HG03064 (cell line): ENCODE measurements at regions not wholly inside any gene's neighbourhood (a gene's known extent, or its start where the extent isn't known, plus 50 kb on each side); places are given as distances from the start of the nearest gene placed in this dataset.

Experiments
- ATAC-seq: cut with Tn5 transposase; IDR thresholded peaks from one replicate; pipeline ENCODE4 v1.9.1; 2021; ENCODE audit warnings: low read depth; ENCODE audit not compliant: unreplicated experiment

DNA sequence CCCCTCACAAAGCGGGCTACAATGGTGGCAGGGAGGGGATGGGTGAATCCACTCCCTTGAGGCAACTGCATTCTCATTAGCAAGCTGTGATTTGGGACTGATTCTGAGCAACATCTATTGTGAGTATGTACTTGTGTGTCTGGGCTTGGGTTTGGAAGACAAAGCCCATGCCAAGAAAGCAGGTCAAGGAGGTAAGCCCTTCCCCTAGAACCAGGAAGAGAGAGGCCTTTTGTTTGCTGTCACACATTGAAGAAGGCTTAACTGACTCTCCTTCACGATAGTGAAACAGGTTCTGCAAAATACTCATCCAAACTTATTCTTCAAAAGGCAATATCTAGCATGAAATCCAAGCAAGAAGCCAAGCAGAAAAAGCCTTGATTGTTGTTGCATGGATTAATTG is 403.1 kb upstream of the ID4 start:
- no peak for ATAC-seq

DNA sequence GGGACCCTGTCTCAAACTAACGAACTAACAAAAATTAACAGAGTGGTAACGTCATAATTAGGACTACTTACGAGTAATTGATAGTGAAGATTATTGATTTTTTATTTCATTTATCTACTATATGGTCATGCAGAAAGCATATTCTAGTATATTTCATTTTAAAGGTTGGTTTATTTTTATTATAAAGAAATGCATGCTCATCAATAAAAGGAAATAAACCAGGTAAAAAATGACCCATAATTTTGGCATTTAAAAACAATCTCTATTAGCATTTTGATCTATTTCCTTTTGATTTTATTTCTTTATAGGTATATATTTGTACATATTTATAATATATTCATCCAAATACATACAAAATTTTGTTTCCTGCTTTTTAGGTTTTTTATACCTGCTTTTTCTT is 401.4 kb upstream of the ID4 start:
- no peak for ATAC-seq

DNA sequence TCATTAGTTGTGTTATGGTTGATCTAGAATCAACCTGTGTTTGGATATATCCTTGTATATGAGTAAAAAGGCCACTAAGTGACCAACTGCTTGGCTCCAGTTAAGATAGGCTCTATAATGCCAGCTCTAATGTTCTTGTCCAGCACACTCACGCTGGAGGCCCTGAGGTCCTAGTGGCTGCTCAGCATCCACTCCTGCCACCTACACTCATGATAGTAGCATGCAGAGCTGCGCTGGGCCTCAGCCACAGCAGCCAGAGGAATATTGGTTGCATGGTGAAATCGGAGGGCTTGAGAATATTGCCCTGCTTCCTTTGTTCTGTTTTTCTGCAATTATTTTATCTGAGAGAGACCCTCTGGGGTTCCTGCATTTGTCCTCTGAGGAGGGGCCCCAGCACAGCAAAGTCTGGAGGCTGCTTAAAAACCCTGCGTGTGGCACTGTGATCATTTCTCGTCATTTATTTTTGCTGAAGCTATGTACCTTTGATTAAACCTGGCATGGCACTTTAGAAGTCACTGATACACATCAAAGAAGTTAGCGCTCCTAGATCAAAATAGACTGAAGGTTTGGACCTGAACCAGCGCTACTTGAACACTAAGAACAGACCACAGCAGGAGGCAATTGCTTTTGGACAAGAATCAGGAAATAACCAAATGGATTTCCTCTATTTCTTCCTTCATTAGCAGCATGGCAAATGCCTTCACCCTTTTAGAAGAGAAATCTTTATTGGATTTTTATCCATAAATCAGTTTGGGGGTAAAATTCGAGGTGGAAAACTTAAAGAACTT is 398.4 kb upstream of the ID4 start:
- no peak for ATAC-seq

DNA sequence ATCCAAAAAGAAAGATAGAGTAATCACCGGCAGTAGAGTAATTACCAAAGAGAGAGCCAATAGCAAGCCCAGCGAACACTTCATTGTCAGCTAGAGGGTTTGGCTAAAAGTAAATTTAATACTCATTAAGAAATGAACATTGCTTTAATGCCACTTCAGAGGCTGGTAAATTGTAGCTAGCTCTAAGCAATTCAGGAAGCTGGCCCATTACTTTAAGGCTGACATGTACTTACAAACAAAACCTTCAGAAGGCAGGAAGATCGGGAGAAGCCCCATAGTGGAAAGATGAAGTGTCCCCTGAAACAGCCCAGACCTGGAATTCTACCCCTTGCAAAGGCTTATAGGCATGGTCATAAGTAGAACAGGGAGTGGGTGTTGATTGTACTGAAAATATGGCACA is 396.6 kb upstream of the ID4 start:
- no peak for ATAC-seq

DNA sequence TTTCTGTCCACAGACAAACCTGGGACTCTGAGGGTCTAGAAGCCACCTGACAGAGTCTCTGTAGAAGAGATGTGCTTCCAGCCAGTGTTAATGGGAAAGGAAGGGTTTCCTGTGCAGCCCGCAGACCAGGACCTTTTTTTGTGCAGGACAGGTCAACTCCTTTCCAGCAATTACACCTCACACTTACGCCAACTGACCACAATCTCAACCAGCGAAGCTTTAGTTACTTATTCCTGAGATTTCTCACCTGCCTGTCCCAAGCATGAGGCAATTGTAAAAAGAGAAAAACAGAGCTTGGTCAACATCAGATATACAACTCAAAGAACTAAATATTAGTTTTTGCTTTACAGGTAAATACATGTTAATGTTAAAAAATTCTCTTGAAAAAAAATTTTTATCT is 393.8 kb upstream of the ID4 start:
- ATAC-seq = no peak

DNA sequence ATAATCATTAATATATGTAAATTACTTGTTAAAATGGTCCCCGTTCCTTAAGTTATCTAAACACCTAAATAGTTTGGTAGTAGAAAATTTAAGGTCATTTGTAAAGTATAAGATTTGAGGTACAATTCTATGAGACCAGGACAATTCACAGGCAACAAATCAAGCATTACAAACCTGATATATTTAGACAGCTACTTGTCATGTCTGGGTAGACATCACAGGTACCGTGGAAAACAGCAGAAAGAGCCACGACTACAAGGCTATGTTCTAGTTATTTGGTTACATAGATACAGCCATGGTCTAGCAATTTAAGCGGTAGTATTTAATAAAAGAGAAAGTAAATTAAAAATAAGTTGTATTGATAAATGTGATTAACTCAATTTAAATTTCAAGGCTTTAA is 393.1 kb upstream of the ID4 start:
- ATAC-seq = no peak

DNA sequence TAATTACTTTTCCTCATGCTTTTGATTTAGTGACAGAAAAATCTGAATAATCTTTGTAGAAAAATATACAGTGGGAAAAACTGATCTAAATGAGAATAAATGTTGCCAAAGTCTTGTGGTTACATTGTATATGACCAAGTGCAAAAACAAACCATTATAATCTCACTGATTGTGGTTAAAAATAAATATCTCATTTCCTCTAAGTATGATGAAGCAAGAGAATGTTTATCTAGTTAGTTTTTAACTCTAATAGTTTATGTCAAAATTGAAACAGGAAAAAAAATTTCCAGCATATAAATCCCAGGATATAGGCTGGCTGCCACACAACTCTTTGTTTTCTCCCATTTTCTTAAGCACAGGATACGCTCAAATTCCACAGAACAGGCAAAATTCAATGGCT is 392.7 kb upstream of the ID4 start:
- ATAC-seq = no peak

DNA sequence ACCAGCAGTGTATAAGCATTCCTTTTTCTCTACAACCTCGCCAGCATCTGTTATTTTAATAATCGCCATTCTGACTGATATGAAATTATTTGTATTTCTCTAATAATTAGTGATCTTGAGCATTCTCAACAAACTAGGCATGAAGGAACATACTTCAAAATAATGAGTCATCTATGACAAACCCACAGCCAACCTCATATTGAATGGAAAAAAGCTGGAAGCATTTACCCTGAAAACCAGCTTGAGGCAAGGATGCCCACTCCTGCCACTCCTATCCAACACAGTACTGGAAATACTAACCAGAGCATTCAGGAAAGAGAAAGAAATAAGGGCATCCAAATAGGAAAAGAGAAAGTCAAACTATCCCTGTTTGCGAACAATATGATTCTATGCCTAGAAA is 390.6 kb upstream of the ID4 start:
- no peak for ATAC-seq

DNA sequence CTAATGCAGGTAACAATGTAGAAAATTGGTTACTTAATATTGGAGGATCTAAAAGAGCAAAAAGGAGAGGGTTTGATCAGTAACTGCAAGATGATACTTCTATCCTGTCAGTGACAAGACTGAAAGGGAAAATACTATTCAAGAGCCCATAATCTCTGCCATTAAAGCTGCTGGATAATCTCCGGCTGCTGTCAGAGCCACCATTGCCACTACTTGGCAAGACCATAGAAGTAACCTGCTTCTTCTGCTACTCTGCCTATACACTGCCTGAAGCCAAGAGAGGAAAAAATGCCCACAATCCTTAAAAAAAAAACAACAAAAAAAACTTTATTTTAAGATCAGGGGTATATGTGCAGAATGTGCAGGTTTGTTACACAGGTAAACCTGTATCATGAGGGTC is 386.5 kb upstream of the ID4 start:
- no peak for ATAC-seq

DNA sequence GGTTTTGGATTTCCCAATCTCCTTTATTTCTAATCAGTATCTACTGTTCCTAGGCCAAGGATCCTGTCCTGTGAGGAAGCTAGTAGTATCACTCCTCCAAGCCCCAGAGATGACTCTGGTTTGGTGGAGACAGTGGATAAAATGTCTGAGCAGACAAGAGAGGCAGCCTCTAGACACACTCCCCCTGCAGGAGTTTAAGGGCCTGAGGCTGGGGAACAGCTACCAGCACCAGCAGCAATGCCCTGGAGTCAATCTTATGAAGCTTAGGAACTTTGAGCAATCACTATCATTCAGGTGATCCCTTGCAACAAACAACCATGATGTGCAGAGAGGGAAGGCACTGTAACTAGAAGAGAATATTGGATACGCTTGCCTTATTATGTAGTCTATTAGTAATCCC is 384.7 kb upstream of the ID4 start:
- ATAC-seq = no peak

DNA sequence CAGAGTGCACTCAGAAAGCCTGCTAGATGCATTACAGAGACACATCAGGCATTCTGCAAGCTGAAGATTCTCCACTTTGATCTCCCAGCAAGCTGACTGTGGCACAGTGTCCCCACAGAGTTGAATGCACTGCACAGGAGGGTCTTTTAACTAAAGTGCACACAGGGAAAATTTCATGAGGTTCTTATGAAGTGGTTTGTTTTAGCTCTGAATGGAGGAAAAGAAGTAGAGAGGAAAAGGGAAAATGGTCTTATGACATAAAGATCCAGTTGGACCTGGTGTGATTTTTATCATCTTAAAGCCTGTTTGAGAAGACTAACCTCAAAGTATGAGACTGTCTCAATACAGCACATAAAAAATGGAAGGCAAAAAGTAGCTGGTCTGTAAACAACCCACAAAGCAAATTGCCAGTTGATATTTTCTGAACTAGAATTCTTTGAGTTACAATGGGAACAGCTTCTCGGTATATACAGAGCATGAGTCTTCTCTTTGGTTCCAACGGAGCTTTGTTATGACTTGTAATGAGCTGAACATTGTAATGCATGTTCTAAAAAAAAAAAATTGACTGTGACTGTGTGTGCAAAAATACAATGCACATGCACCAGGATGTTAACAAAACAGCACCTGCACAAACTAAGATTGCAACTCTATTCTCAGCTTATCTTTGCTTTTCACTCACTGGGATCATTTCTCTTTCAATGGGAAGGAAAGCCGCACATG is 383.0 kb upstream of the ID4 start:
- ATAC-seq = no peak

DNA sequence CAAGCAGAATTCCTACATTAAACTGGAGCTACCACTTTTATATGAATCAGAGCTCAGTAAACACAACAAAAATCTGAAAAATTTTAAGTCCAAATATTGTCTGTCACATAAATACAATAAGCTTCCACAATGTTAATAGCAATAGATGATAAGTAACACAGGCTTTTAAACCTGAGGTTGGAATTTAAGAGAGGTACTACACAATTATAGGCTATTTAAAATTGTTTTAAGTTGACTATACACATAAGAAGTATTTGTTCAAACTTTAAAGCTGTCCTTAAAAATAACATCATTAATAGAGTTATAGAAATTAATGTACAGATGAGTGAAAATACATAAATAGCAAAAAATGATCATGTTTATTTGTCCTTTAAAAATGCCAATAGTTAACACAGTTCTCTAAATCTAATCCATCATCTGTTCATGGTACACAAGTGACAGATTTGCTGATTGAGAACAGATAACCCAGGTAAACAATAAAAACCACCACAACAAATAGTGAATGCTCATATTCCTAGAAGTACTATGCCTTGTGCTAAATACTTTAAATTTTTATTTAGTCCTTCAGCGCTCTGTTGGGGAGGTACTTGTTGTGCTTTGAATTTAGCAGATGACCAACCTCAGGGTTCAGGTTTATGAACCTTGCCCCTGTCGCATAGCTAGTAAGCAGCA is 382.3 kb upstream of the ID4 start:
- ATAC-seq = no peak

DNA sequence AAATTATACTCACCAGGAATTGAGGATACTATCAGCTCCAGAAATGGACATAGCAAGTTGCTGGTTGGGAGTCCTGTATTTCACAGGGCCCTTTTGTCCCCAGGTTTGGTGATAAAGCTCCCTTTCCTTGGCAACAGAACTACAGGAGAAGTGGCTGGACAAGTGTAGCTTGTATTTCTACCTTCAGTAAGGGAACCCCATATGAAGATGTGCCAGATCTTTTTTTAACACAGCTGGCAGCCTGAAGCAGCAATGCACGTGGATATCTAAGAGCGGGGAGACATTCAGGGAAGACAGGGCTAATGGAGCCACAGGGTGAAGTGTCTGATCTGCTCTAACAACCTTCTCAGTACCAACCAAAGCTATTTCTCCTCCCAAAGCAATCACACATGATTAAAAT is 373.9 kb upstream of the ID4 start:
- no peak for ATAC-seq

DNA sequence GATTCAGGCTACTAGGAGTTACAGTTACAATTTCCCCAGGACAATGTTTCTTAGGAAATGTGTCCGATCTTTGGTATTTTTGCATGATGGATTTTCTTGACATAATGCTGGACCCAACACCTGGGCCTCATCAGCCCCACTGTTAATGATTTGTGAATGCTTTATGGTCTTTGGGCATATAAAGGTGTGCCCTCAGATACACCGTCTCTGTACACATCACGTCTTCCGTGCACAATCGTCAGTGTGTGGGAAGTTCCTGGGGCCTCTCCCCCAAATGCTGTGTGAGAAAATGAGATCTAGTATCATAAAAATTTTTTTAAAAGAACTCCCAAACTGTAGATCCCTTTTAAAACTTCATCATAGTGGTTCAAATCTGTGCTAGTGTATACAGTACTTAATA is 373.2 kb upstream of the ID4 start:
- ATAC-seq = no peak

DNA sequence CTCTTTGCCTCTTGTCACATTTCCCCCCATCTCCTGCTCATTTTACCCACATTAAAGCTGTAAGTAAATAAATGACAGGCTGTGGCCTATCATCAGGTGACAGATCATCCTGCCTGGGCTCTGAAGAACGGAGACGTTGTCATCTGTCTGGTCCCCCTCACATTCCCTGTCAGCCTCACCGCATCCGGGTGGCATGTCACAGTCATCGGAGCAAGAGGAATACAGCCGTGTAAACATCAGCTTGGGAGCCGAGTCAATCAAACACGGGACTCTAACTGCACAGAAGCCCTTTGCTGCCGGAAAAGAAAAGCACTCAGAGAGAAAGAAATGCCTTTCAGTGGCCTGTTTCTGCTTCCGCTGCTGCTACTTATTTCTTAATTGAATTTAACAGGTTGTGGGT is 371.9 kb upstream of the ID4 start:
- ATAC-seq = no peak

DNA sequence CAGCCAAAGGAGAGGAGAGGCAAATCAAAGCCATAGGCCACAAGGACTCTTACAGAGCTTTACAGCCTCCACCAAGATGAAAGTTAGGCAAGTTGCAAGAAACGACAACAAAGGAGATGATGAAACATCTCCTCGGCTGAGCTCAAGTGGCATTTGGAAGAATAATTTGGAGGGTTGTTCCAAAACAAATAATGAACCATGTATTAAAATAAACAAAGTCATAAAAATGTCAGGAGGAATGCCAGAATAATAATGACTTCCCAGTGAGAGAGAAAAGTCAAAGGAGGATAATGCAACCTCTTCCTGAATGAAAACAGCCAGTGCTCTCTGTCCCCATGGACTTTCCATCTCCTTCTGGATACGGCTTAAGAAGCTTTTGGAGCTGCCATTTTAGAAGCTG is 371.4 kb upstream of the ID4 start:
- no peak for ATAC-seq

DNA sequence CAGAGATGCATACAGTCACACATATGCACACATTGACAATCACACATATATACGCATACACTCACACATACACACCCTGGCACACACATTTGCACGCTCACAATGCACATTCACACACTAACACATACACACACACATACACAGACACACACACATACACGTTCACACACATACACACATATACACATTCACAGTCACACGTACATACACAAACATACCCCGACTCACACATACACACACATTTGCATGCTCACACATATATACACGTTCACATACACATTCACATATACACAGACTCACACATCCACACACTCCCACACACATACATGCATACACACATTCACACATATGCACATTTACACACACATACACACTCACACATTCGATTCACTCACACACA is 366.8 kb upstream of the ID4 start:
- no peak for ATAC-seq

DNA sequence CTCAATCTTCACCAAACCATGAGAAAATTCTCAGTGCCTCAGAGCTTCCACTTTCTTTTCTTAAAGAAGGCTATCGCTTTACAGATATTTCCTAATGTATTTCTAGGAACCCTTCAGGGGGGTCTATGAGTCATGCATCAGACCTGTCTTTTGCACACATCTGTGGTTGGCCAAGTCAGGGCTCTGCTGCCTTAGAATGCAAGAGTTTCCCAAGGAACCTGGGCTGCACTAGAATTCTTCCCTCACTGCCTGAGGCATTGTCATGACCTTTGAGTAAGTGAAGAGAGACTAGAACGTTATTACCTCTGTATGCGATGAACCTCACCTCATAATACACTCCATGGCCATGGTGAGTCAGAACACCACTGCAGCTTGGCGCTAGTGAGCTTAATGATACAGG is 365.0 kb upstream of the ID4 start:
- ATAC-seq = no peak

DNA sequence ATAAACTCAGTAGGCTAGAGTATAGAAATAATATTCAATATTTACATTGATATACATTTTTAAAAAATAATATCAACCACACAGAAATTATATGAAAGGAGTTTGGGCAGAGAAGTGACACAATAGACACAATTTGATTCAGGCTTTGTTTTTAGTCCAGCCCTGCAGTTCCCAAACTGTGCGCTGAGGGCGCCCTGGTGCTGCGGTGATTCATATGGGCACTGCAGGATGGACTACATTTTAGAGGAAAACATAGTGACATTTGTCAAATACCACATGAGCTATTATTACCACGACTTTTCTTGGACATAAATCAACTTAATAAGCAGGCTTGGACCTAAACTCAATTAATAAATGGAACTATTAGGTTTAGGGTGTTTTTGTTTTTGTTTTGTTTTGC is 364.3 kb upstream of the ID4 start:
- ATAC-seq = no peak

DNA sequence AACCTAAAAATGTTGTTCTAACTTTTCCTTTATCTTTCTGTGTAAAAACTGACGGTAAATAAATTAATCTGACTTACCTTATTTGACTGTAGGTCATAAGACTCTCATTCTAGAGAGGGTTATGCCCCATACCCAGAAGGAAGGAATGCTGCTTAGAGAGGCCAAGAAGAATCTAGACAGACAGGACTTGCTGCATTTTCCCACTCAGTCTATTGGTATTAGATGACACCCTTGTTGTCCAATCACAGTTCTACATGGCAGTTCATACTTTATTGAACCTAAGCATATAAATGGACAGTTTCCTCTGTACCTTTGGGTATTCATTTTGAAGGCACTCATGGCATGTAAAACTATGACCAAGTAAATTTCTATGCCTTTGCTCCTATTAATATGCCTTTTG is 359.6 kb upstream of the ID4 start:
- no peak for ATAC-seq

DNA sequence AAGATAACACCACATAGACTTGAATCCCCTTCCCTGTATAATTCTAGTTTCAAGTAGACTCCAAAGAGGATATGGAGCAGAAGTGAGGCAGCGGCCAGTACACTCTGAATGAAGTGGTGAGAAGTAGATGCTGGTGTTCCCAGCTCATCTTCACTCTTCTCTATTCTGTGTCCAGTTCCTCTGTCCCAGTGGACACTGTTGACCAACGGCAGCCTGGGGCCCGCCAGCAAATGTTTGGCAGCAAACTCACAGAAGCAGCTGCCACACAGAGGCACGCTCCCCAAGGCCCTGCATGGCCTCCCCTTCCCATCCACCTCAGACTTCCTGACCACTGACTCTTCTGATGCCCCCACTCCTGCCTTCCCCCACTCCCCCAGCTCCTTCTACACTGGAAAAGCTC is 358.9 kb upstream of the ID4 start:
- no peak for ATAC-seq

DNA sequence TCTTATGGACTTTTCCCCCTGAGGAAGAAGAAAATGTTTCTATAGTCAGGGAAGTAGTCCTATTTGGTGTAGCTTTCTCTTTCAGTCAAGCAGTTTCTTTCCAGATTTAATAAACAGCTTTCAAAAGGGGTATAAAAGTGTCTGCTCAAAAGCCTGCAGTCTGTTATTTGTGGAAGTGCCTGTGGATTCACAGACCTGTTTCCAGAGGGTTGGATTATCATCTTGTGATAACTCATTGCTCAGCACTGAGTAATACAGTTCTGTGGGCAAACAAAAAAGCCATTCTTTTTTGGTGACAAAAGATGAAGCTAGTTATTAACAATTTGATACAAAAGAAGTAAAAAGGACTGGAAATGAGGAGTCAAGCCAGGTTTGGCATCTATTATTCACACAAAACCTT is 358.2 kb upstream of the ID4 start:
- no peak for ATAC-seq
